K562 (cell line): ENCODE measurements at regions not wholly inside any gene's neighbourhood (a gene's known extent, or its start where the extent isn't known, plus 50 kb on each side); places are given as distances from the start of the nearest gene placed in this dataset.
A peak's percentile ranks its signal among the peaks of the same experiment; 100 is the strongest.

Experiments used
- ATAC-seq: fragments of 200-7000 bp; cut with Tn5 transposase; 3 replicates; pipeline ENCODE4 v1.9.1; 2020; ENCODE audit warnings: moderate library complexity
- BruUV-seq: library from RNA; stranded (reverse); fragments of 400-500 nt; replicated peaks from 2 replicates; lab custom pipeline; 2021; lab: Mats Ljungman, UMichigan
- CTCF ChIA-PET: fragments of 300-600 bp; formaldehyde crosslinking; extraction: SDS; loops from one replicate; lab custom pipeline; 2021; ENCODE audit warnings: low intra/inter-chr PET ratio; lab: Yijun Ruan, JAX
- POLR2A ChIA-PET: fragments of 300-600, 350-650 bp; sonication (Branson Sonifier 250); formaldehyde crosslinking; extraction: SDS; loops from one replicate; lab custom pipeline; 2021; ENCODE audit warnings: antibody characterized with exemption, inconsistent platforms; lab: Yijun Ruan, JAX
- DNase-seq, 4 experiments: peaks; one replicate each; pipeline versions ENCODE4 v3.0.0 to v3.0.0-alpha.2; 2011 to 2018; ENCODE audit warnings: low spot score in 3 of 4, mixed read lengths in 3 of 4; ENCODE audit errors: extremely low read depth in 1 of 4
- FAIRE-seq: peaks from 2 replicates; lab custom pipeline; 2011; peaks lifted over from hg19 to GRCh38; lab: Jason Lieb, UNC
- H2AFZ ChIP-seq: 2 replicates; pipeline ENCODE4 v1.6.0; 2011; ENCODE audit warnings: low read depth, low read length, control low read depth, inconsistent platforms
- H3K27ac ChIP-seq: fragments of 200-600 bp; 3 replicates; pipeline ENCODE4 v1.8.0; 2011; ENCODE audit warnings: low read depth, mild to moderate bottlenecking, control low read depth, inconsistent platforms, low read length, moderate library complexity, mixed read lengths; ENCODE audit errors: extremely low read depth
- H3K27me3 ChIP-seq, 2 experiments: fragments of 300-600 bp in 1 of 2; 2 replicates in 1 of 2; 3 replicates in 1 of 2; pipeline versions ENCODE4 v1.6.0 to v1.8.0; 2011; ENCODE audit warnings: inconsistent platforms in 2 of 2, low read length in 2 of 2, mild to moderate bottlenecking in 1 of 2, mixed read lengths in 1 of 2, moderate library complexity in 1 of 2; ENCODE audit not compliant: control insufficient read depth in 2 of 2, insufficient read depth in 2 of 2
- H3K36me3 ChIP-seq: fragments of 300-600 bp; 3 replicates; pipeline ENCODE4 v1.8.0; 2011; ENCODE audit warnings: mild to moderate bottlenecking, low read length, inconsistent platforms; ENCODE audit not compliant: control insufficient read depth, insufficient read depth
- H3K4me1 ChIP-seq, 2 experiments: fragments of 200-600 bp in 1 of 2; replicated peaks in 1 of 2; 2 replicates in 1 of 2; 3 replicates in 1 of 2; pipeline versions ENCODE4 v1.5.1 to v1.8.0; 2011; ENCODE audit warnings: inconsistent platforms in 2 of 2, low read length in 2 of 2, mild to moderate bottlenecking in 1 of 2, mixed read lengths in 1 of 2, moderate library complexity in 1 of 2; ENCODE audit not compliant: control insufficient read depth in 2 of 2, insufficient read depth in 2 of 2
- H3K4me2 ChIP-seq: 2 replicates; pipeline ENCODE4 v1.6.1; 2011; ENCODE audit warnings: low read length, control low read depth, inconsistent platforms, mixed read lengths; ENCODE audit not compliant: insufficient read depth
- H3K4me3 ChIP-seq: fragments of 200-600 bp; sonication (generic), shearing (Covaris generic); 2 replicates; pipeline ENCODE4 v1.5.1; 2016; ENCODE audit warnings: control low read depth, inconsistent platforms
- H3K79me2 ChIP-seq: fragments of 200-600 bp; 3 replicates; pipeline ENCODE4 v1.8.0; 2011; ENCODE audit warnings: low read length, inconsistent platforms; ENCODE audit not compliant: control insufficient read depth, insufficient read depth
- H3K9ac ChIP-seq, 2 experiments: 2 replicates each; pipeline versions ENCODE4 v1.6.0 to v1.6.1; 2011; ENCODE audit warnings: low read depth in 2 of 2, low read length in 2 of 2, control low read depth in 1 of 2, inconsistent platforms in 1 of 2, mild to moderate bottlenecking in 1 of 2, mixed read lengths in 1 of 2; ENCODE audit not compliant: insufficient read depth in 1 of 2
- H3K9me1 ChIP-seq: one replicate; pipeline ENCODE4 v1.6.0; 2011; ENCODE audit warnings: inconsistent platforms, mild to moderate bottlenecking, low read length, moderate library complexity; ENCODE audit not compliant: control insufficient read depth, insufficient read depth
- H3K9me3 ChIP-seq: replicated peaks from 2 replicates; pipeline ENCODE4 v1.5.1; 2011; ENCODE audit warnings: low read depth, low read length, inconsistent platforms; ENCODE audit not compliant: control insufficient read depth, insufficient read depth
- H4K20me1 ChIP-seq: replicated peaks from 2 replicates; pipeline ENCODE4 v1.6.1; 2011; ENCODE audit warnings: low read length, inconsistent platforms, mixed read lengths; ENCODE audit not compliant: control insufficient read depth, insufficient read depth
- ADNP ChIP-seq: fragments of 200-800 bp; sonication (Bioruptor generic); IDR thresholded peaks from 2 replicates; pipeline ENCODE4 v1.6.1; 2016; ENCODE audit warnings: missing genetic modification characterization, missing compliant biosample characterization
- E2F3 ChIP-seq: fragments of 250-450 bp; sonication (Bioruptor Pico); IDR thresholded peaks from 2 replicates; pipeline ENCODE4 v1.4.0; 2020; ENCODE audit warnings: mild to moderate bottlenecking
- GABPA ChIP-seq: fragments of 200-800 bp; sonication (Bioruptor generic); conservative IDR thresholded peaks from 2 replicates; pipeline ENCODE4 v1.6.1; 2016; ENCODE audit warnings: low read depth, missing genetic modification characterization, missing compliant biosample characterization
- PHB2 ChIP-seq: fragments of 450-650 bp; IDR thresholded peaks from 2 replicates; pipeline ENCODE4 v1.6.1; 2017; ENCODE audit warnings: low read depth
- PTRF ChIP-seq: fragments of 450-650 bp; IDR thresholded peaks from 2 replicates; pipeline ENCODE4 v1.6.1; 2016; ENCODE audit warnings: mild to moderate bottlenecking, missing genetic modification characterization, missing compliant biosample characterization
- SMAD4 ChIP-seq: fragments of 250-450 bp; sonication (Bioruptor Pico); conservative IDR thresholded peaks from 2 replicates; pipeline ENCODE4 v1.8.0; 2021; ENCODE audit warnings: inconsistent platforms, mild to moderate bottlenecking, moderate library complexity
- SREBF2 ChIP-seq: sonication (generic); formaldehyde crosslinking; IDR thresholded peaks from 2 replicates; pipeline ENCODE4 v1.4.0; 2020; ENCODE audit warnings: mild to moderate bottlenecking, missing genetic modification reagents
- TGIF2 ChIP-seq: sonication (generic); formaldehyde crosslinking; IDR thresholded peaks from 2 replicates; pipeline ENCODE4 v1.8.1; 2022; ENCODE audit warnings: mild to moderate bottlenecking, missing genetic modification reagents, moderate library complexity
- ZNF143 ChIP-seq: sonication (generic); formaldehyde crosslinking; IDR thresholded peaks from 2 replicates; pipeline ENCODE4 v1.9.0; 2022; ENCODE audit warnings: mild to moderate bottlenecking, missing genetic modification reagents
- WGBS: fragments of 100-300 bp; shearing (Covaris generic); methylation state at CpG from one replicate; pipeline ENCODE4 v1.1.6; 2016; ENCODE audit warnings: low coverage, mixed read lengths; ENCODE audit not compliant: insufficient coverage; ENCODE audit errors: missing lambda C conversion rate; 5-methylcytosine and 5-hydroxymethylcytosine counted together
- in situ Hi-C: fragments of 300-500 bp; cut with MboI; formaldehyde crosslinking; loops from 4 replicates; pipeline ENCODE4 v1.15.0; 2018; ENCODE audit warnings: inconsistent platforms, mixed read lengths
- intact Hi-C: fragments of 100-400 bp; cut with micrococcal nuclease; formaldehyde crosslinking; loops from 2 replicates; pipeline ENCODE4 v1.14.2; 2022

GRCh38 chr7:25853314-25853713, 298.7 kb upstream of the NFE2L3 start:
- Histone ChIP-seq H3K36me3 (no peaks in the 10 kb centered on the region), H3K9me3 (no peaks in the 10 kb centered on the region), H3K79me2 (no peaks in the 10 kb centered on the region; the same call in 2 of the 3 replicates), H2AFZ (peak overlapping the region; percentile 82; the same call in 1 of the 2 replicates), H4K20me1 (no peaks in the 10 kb centered on the region), H3K4me2 (no peak overlapping the region), H3K27me3 (no peaks in the 10 kb centered on the region), H3K4me1 (peaks cover 16 to 17% of the 10 kb centered on the region in 2 experiments), H3K9ac (no peak overlapping the region), H3K27ac (no peak overlapping the region), H3K9me1 (no peaks in the 10 kb centered on the region), H3K4me3 (no peak overlapping the region)
- in situ Hi-C loops, result loop anchor here (5.0 kb wide), 2 partner anchors 291 to 591 kb away; no protein-coding TSS in a partner anchor
- 50% methylated on average over 7 of the region's 7 CpGs for WGBS
- intact Hi-C loops, result loop anchor here (10.0 kb wide), 2 partner anchors 359 to 511 kb away; no protein-coding TSS in a partner anchor
- POLR2A ChIA-PET, result no interaction called here
- BruUV-seq, result no TSS peak
- FAIRE-seq, result no peak
- no peak for TF ChIP-seq SMAD4 (CRISPR knock-in tag)
- no peak for TF ChIP-seq ZNF143 (CRISPR knock-in tag)
- CTCF ChIA-PET, result interaction anchor here (1.3 kb wide), 1 partner anchor 464 kb away, joined by 4 read pairs; no protein-coding TSS in a partner anchor
- no peak for ATAC-seq
- DNase-seq, result no peak

- no peak for DNase-seq
- Histone ChIP-seq H3K4me2 (peak overlapping the region; percentile 69), H3K4me3 (no peak overlapping the region), H2AFZ (peak overlapping the region; percentile 82), H3K4me1 (peaks cover 17 to 23% of the 10 kb centered on the region in 2 experiments), H3K27ac (no peak overlapping the region; the same call in 2 of the 3 replicates), H3K9ac (peak overlapping the region; percentile 24 to 80; a peak in 2 of 4 replicates), H3K9me1 (no peaks in the 10 kb centered on the region), H3K9me3 (no peaks in the 10 kb centered on the region), H3K27me3 (no peaks in the 10 kb centered on the region), H3K79me2 (no peaks in the 10 kb centered on the region; the same call in 2 of the 3 replicates), H3K36me3 (no peaks in the 10 kb centered on the region), H4K20me1 (no peaks in the 10 kb centered on the region)
- no TSS peak for BruUV-seq
- ChIA-PET POLR2A (interaction anchor here (0.7 to 0.8 kb wide), 2 partner anchors 9 to 293 kb away, joined by 3 read pairs; no protein-coding TSS in a partner anchor), CTCF (interaction anchor here (0.9 kb wide), 1 partner anchor 289 kb away, joined by 3 read pairs; no protein-coding TSS in a partner anchor)
- 14% methylated on average over 14 of the region's 14 CpGs for WGBS
- no peak for FAIRE-seq
- TF ChIP-seq GABPA (tag) (no peak), PHB2 (no peak), ADNP (tag) (no peak), SREBF2 (no peak), PTRF (tag) (no peak), E2F3 (CRISPR knock-in tag) (no peak), TGIF2 (CRISPR knock-in tag) (no peak)
- in situ Hi-C loops (loop anchor here (5.0 kb wide), 2 partner anchors 292 to 592 kb away; no protein-coding TSS in a partner anchor), intact Hi-C loops (loop anchor here (1.0 to 10.0 kb wide), 4 partner anchors 39 to 511 kb away; no protein-coding TSS in a partner anchor)
- no peak for ATAC-seq
Observed at GRCh38 chr7:25854059-25854458, 297.9 kb upstream of the NFE2L3 start.
